Cardiac fibroblast (primary cell): ENCODE measurements at regions not wholly inside any gene's neighbourhood (a gene's known extent, or its start where the extent isn't known, plus 50 kb on each side); places are given as distances from the start of the nearest gene placed in this dataset.

Experiments used
- DNase-seq, 2 donors: peaks; one replicate each; pipeline versions ENCODE4 v3.0.0 to v3.0.0-alpha.2; 2010; ENCODE audit warnings: low read depth in 2 of 2
- H3K4me3 ChIP-seq, 2 donors: replicated peaks in 1 of 2; 1 replicate in 1 of 2; 2 replicates in 1 of 2; pipeline ENCODE4 v1.5.1; 2011; ENCODE audit warnings: low read depth in 2 of 2, low read length in 2 of 2, mild to moderate bottlenecking in 2 of 2, moderate library complexity in 1 of 2
- CTCF ChIP-seq: IDR thresholded peaks from one replicate; pipeline ENCODE4 v1.5.1; 2011; ENCODE audit warnings: low read depth, mild to moderate bottlenecking, low read length, inconsistent platforms

- peak in 1 of 2 donors; percentile 84 for DNase-seq
- no peak for TF ChIP-seq CTCF
- no peak overlapping the region for H3K4me3 ChIP-seq
Measured at GRCh38 chr4:114277690-114278089, 298.2 kb upstream of the ARSJ start.

- H3K4me3 ChIP-seq: no peak overlapping the region
- no peak for TF ChIP-seq CTCF
- DNase-seq: no peak
Measured at GRCh38 chr4:114279066-114279465, 299.6 kb upstream of the ARSJ start.

- no peak for TF ChIP-seq CTCF
- no peak overlapping the region for H3K4me3 ChIP-seq
- no peak for DNase-seq
Measured at GRCh38 chr4:114279711-114280110, 300.3 kb upstream of the ARSJ start.

GRCh38 chr4:114280645-114281044 lies 301.2 kb upstream of the ARSJ start:
- no peak for TF ChIP-seq CTCF
- H3K4me3 ChIP-seq: no peak overlapping the region
- no peak for DNase-seq

- peak; percentile 79 to 87 for DNase-seq
- no peak for TF ChIP-seq CTCF
- no peak overlapping the region for H3K4me3 ChIP-seq
Measured at GRCh38 chr4:114281164-114281960, 301.9 kb upstream of the ARSJ start.

- peak in 1 of 2 donors; percentile 30 for DNase-seq
- no peak for TF ChIP-seq CTCF
- H3K4me3 ChIP-seq: no peak overlapping the region
Measured at GRCh38 chr4:114282937-114283336, 303.5 kb upstream of the ARSJ start.

GRCh38 chr4:114284629-114285028 lies 305.2 kb upstream of the ARSJ start:
- no peak overlapping the region for H3K4me3 ChIP-seq
- TF ChIP-seq CTCF: no peak
- no peak for DNase-seq
